Neural cell (in vitro differentiated cells): ENCODE measurements at regions not wholly inside any gene's neighbourhood (a gene's known extent, or its start where the extent isn't known, plus 50 kb on each side); places are given as distances from the start of the nearest gene placed in this dataset.

ENCODE experiments used
- EZH2 ChIP-seq: fragments of 200-600, 300-800 bp; shearing (Covaris generic), sonication (generic); IDR thresholded peaks from 2 replicates; pipeline ENCODE4 v1.6.1; 2014; ENCODE audit warnings: antibody characterized with exemption, low read length, borderline replicate concordance, mild to moderate bottlenecking; ENCODE audit not compliant: insufficient read depth, poor library complexity, severe bottlenecking
- POLR2AphosphoS5 ChIP-seq: IDR thresholded peaks from 2 replicates; pipeline ENCODE4 v1.6.1; 2012
- REST ChIP-seq: IDR thresholded peaks from 2 replicates; pipeline ENCODE4 v1.6.1; 2012; ENCODE audit warnings: borderline replicate concordance
- SMC3 ChIP-seq: fragments of 450-650 bp; conservative IDR thresholded peaks from 2 replicates; pipeline ENCODE4 v1.6.1; 2014; ENCODE audit warnings: antibody characterized with exemption, mild to moderate bottlenecking, moderate library complexity; ENCODE audit not compliant: poor library complexity
- TAF1 ChIP-seq: IDR thresholded peaks from 2 replicates; pipeline ENCODE4 v1.6.1; 2012; ENCODE audit warnings: low read depth
- TF ChIP-seq, protein P1 (sequence below): fragments of 450-650 bp; IDR thresholded peaks from 2 replicates; pipeline ENCODE4 v1.5.1; 2014; ENCODE audit warnings: antibody characterized with exemption, mild to moderate bottlenecking, moderate library complexity; ENCODE audit not compliant: poor library complexity, severe bottlenecking

- TF ChIP-seq, protein P1, sequence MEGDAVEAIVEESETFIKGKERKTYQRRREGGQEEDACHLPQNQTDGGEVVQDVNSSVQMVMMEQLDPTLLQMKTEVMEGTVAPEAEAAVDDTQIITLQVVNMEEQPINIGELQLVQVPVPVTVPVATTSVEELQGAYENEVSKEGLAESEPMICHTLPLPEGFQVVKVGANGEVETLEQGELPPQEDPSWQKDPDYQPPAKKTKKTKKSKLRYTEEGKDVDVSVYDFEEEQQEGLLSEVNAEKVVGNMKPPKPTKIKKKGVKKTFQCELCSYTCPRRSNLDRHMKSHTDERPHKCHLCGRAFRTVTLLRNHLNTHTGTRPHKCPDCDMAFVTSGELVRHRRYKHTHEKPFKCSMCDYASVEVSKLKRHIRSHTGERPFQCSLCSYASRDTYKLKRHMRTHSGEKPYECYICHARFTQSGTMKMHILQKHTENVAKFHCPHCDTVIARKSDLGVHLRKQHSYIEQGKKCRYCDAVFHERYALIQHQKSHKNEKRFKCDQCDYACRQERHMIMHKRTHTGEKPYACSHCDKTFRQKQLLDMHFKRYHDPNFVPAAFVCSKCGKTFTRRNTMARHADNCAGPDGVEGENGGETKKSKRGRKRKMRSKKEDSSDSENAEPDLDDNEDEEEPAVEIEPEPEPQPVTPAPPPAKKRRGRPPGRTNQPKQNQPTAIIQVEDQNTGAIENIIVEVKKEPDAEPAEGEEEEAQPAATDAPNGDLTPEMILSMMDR = no peak
- TF ChIP-seq POLR2AphosphoS5 = no peak
- TF ChIP-seq REST = no peak
- no peak for TF ChIP-seq SMC3
- TF ChIP-seq TAF1 = no peak
- no peak for TF ChIP-seq EZH2
Measured at GRCh38 chr1:87706779-87707228, 378.1 kb downstream of the LMO4 start.
